Islet precursor cell (in vitro differentiated cells): ENCODE measurements at regions not wholly inside any gene's neighbourhood (a gene's known extent, or its start where the extent isn't known, plus 50 kb on each side); places are given as distances from the start of the nearest gene placed in this dataset.
"Not testable (repeated sequence)": the region's sequence is repeated elsewhere in the genome, so short reads cannot be mapped to it uniquely, and the experiment has no call there.

ENCODE experiments used
- DNase-seq: peaks from one replicate; pipeline ENCODE4 v3.0.0-alpha.2; 2018

DNA sequence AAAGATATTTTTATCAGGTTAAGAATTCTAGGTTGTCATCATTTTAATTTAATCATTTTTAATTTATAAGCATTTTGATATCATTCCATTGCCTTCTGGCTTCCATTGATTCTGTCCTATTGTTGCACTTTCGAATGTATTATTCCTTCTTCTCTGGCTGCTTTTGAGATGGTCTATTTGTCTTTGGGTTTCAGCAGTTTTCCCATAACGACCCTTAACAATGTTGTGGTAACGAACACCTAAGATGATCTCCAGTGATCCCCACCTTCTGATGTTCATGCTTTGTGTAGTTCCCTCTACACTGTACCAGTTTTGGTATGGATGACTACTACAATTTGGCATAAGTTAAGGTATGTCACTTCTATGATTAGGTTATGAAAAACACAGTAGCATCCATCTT lies 59.9 kb downstream of the MINAR1 start:
- no peak for DNase-seq

- DNase-seq = no peak
Measured at GRCh38 chr15:79494384-79494909, 62.3 kb downstream of the MINAR1 start.

- DNase-seq = no peak
Measured at GRCh38 chr15:79494963-79495755, 63.0 kb downstream of the MINAR1 start.

DNA sequence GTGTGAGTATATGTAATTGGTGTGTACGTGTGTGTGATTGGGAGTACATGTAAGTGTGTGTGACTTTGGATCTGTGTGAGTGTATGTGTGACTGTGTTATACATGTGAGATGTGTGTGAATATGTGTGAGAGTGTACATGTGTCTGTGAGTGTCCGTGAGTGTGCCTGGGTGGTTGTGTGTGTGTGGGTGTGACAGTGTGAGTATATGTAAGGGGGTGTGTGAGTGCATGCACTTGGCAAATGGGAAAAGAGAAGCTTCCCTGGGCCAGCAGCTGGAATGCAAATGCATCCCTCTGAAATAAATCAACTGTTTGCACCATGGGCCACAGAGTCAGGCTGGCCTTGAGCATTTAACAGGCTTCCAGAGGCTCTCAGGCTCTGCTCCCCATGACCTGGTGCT lies 63.6 kb downstream of the MINAR1 start:
- DNase-seq = no peak

DNA sequence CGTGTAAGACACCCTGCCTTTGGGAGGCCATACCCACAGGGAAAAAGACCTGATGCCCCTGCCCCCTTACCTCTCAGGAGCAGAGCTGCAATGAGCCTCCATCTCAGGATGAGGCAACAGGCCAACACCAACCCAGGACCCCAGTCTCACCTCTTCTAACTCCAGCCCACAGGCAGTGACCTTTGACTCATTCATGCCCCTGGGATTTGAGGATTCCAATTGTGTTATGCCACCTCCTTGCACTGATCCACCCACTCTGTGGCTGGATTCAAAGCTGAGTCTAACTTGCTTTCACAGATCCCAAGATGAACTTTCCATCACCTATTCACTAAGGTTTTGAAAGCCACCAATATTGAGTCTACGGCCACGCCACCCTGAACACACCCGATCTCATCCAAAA lies 64.7 kb downstream of the MINAR1 start:
- no peak for DNase-seq

DNA sequence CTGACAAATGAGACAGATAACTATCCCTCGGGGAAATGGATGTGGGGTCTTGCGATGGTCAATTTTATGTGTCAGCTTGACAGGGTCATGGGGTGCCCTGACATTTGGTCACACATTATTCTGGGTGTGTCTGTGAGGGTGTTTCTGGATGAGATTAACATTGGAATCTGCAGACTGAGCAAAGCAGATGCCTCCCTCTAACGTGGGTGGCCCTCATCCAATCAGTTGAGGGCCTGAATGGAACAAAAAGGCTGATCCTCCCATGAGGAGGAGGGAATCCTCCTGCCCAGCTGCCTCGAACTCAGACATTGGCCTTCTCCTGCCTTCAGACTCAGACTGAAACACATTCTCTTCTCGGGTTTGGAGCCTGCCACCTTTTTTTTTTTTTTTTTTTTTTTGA lies 69.0 kb downstream of the MINAR1 start:
- DNase-seq = no peak

DNA sequence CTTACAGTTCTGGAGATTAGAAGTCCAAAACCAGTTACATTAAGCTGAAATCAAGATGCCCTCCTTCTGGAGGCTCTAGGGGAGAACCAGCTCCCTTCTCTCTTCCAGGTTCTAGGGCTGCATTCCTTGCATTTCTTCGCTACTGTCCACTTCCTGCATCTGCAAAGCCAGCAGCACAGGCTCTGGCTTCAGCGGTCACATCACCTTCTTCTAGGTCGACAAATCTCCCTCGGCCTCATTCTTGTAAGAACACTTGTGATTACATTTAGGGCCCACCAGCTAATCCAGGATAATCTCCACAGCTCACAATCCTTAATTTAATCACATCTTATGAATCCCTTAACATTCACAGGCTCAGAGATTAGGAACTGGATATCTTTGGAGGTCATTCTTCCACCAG lies 73.8 kb downstream of the MINAR1 start:
- DNase-seq = peak; percentile 73

- DNase-seq = not testable (repeated sequence)
Measured at GRCh38 chr15:79512844-79513243, 80.7 kb downstream of the MINAR1 start.

GRCh38 chr15:79513417-79513816 lies 81.3 kb downstream of the MINAR1 start:
- no peak for DNase-seq

DNA sequence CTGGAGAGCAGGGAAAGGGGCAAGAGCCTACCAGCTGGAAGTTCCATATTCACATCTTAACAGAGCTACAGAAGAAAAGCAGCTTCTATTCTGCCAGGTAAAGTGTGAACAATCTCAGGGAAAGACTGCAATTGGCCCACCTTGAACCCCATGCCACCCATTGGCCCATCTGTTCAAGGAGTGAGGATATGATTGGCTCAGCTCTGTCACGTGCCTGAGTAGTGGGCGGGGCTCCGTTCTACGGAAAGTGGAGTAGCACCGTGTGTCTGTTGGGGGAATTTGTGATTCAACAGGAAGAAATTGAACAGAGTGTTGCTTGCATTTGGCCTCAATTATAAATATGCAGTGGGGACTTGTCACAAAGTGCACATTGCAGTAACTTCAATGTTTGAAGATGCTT lies 81.8 kb downstream of the MINAR1 start:
- no peak for DNase-seq

DNA sequence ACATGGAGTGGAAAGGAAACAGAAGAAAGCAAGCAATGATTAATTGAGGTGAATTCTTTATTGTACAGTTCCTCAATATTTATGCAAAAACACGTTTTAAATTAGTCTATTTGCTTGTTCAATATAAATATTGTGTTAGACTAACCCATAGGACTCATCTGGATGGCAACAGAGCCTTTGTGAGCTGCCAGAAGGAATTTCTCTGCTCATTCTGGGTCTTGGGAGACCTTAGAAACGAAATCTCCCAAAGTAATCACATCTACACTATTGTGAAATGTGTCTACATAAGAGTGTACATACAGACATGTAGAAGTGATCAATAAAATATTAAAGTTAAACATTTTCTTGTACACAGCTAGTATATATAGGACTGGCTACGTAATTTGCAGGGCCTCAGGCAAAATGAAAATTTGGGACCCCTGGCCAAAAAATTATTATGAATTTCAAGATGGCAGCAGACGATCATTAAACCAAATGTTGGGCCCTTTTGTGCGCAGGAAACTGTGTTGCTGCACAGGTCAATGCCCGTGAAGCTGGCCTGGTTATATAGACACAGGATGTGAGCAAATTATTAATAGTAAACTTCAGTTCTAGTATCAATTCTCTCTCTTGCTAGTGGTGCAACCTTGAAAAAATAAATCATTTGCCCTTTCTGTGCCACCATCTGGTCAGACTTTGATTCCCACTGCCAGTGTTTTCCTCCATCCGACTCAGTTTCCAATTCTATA lies 83.3 kb downstream of the MINAR1 start:
- DNase-seq = no peak

- no peak for DNase-seq
Measured at GRCh38 chr15:79516155-79516554, 84.0 kb downstream of the MINAR1 start.

- no peak for DNase-seq
Measured at GRCh38 chr15:79516646-79517045, 84.5 kb downstream of the MINAR1 start.

DNA sequence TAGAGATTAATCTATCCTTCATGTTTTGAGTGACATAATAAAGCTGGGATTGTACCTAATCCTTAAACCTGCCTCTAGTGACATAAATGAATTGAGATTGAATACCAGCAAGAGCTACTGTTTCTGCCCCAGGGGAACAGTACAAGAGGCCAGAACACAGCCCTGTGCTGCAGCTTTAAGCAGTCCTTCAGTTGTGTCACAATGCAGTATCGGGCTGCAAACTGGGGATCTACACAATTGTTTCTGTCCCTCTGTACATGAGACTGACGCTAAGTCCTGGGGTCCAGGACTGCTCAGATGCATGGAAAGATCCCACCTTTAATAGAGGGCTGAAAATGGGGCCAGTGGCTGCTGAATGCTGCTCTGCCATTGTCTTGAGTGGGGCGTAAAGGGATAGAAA lies 87.5 kb downstream of the MINAR1 start:
- DNase-seq = no peak

DNA sequence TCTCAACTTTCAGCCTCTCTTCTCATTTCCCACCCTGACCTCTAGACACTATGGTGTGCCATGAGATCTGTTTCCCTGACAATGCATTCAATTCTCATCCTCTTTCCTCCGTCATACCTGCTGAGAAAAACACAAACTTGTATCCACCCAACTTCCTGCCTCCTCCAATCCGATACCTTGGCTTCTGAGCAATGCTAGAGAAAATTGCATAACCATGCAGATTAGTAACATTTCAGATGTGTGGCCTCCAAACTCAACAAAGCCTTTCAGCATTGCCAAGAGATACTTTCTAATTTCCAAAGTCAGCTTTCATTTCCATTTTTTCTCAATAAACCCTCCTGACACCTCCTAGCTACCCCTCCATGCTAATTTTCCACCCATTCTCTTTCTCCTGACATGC lies 88.5 kb downstream of the MINAR1 start:
- DNase-seq = no peak

- no peak for DNase-seq
Measured at GRCh38 chr15:79522656-79523055, 90.5 kb downstream of the MINAR1 start.

DNA sequence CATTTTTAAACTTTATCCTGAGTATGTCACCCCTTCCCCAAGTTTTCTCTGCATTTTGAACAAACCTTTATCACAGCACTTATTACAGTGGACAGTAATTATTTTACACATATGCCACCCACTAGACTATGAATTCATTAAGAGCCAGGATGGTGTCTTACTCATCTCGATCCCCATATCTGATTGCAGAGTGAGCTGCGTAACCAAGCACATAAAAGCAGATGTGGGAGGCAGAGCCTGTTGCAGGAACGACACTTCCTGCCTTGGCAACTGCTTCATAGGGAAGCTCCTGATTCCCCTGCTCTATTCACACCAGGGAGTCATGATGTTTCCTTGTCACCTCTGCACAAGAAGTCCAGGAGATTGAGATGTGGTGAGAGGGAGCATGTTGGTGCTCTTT lies 91.1 kb downstream of the MINAR1 start:
- DNase-seq = no peak

GRCh38 chr15:79524531-79524930 lies 92.4 kb downstream of the MINAR1 start:
- DNase-seq = no peak

GRCh38 chr15:79526376-79526775 lies 94.2 kb downstream of the MINAR1 start:
- DNase-seq = no peak

DNA sequence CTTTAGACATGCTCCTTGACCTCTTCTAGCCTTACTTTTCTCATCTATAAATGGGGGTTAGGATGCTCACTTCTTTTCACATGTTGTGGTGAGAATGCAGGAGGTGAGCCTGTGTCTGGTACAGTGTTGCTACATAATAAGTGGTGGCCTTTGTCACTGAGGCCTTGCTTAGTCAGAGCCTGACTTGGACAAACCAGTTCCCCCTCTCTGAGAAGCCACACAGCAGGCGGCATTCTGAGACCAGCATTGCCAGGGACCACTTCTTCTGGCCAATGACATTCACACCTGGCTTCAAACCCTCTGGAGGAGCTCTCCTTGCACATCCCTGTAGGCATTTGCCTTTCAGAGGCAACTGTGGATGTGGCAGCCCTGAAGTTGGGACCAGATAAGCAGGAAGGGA lies 95.7 kb downstream of the MINAR1 start:
- DNase-seq = no peak

DNA sequence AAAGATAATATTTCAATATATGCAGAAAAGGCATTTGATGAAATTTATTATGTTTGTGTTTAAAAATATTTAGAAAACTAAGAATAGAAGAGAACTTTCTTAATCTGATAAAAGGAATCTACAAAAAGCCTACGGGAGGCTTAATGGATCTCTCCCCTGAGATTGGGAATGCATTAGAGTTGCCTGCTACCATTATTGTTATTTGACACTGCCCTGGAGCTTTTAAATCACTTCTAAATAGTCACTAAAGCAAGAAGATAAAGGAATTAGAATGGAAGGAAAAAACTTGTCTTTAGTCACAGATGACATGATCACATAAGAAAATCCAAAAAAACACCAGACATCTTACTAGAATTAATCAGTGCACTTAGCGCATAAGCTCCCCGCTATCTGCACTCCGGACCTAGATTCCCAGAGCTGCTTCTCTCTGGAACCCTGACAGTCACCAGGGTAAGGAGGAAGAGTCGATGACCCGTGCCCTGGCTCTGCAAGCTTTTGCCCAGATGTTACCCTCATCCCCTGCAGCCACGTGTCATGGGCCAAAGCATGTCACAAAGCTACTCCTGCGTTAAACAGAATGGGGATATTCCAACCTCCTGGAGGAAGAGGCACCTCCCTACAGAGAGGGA lies 97.1 kb downstream of the MINAR1 start:
- DNase-seq = no peak

GRCh38 chr15:79535536-79535935 lies 103.4 kb downstream of the MINAR1 start:
- no peak for DNase-seq

GRCh38 chr15:79538527-79538926 lies 106.4 kb downstream of the MINAR1 start:
- DNase-seq = no peak

GRCh38 chr15:79539401-79539800 lies 107.3 kb downstream of the MINAR1 start:
- DNase-seq = no peak
